HuH-7 (cell line): ENCODE measurements at regions not wholly inside any gene's neighbourhood (a gene's known extent, or its start where the extent isn't known, plus 50 kb on each side); places are given as distances from the start of the nearest gene placed in this dataset.
A peak's percentile ranks its signal among the peaks of the same experiment; 100 is the strongest.

ENCODE experiments used
- DNase-seq: peaks from one replicate; pipeline ENCODE4 v3.0.0; 2011; ENCODE audit warnings: low spot score

DNA sequence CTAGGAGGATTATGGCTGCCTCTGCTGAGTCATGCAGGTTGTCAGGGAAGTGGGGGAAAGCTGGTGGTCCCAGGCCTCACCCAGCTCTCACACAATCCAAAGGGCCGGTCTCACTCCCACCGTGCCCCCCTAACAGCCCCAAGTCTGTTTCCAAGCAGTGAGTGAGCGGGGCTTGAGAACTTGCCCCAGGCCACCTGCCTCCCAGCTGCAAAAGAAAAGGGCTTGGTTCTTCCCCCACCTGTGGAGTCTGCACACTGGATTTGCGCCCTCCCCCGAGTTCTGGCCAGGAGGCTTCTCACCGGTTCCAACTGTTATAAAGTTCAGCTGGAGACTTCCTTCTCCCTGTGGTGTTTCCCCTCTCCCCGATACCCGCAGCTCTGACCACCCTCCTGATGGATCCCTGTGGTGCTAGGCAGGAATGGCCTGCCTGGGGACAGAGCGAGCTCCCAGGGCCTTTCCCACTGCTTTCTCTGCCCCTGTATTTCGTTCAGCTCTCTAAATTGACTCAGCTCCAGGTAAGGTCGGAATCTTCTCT is 222.3 kb downstream of the BARHL2 start:
- no peak for DNase-seq

DNA sequence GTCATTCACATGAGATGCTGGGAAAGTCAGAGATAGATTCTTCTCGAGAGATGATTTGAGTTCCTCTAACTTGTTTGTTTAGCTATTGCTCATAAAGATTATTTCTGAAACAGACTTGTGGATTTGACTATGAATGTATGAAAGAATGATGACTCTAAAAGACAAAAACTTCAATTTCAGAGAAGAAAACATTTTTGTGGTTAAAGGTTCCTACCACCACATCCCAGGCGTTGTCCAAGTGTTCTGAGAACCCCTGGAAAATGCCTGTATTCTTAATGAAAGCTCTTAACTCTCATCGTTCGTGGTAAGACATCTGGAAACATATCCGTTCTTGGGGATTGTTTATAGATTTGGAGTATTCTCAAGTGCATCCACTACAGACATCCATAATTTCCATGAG is 228.7 kb downstream of the BARHL2 start:
- no peak for DNase-seq

- DNase-seq = no peak
Observed at GRCh38 chr1:90486996-90487395, 230.1 kb downstream of the BARHL2 start.

DNA sequence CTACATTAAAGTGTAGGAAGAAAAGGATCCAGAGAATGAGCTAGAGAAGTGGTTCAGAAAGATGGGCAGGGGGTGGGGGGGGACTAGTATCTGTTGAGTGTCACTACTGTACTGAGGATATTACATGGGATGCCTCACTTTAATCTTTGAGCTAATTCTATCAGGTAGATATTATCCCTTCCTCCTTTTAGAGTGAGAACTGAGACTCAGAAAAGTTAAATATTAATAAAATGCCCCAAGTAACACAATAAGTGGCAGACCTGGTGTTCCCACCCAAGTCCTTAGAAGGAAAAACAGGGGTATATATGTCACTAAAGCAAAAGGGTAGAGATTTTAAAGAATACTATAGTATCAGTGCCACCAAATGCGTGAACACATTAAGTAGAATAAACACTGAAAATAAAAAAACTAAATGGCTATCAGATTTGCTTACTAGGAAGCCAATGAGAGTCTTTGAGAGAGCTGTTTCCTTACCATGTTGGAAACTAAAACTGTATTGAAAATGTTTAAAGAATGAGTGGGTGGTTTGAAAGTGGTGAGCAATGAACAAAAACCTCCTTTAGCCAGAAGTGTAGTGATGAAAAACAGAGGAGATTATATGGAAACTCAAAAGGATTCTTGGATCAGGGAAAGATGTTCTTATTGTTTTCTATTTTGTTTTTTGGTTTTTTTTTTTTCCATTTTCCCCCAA is 230.8 kb downstream of the BARHL2 start:
- no peak for DNase-seq

DNA sequence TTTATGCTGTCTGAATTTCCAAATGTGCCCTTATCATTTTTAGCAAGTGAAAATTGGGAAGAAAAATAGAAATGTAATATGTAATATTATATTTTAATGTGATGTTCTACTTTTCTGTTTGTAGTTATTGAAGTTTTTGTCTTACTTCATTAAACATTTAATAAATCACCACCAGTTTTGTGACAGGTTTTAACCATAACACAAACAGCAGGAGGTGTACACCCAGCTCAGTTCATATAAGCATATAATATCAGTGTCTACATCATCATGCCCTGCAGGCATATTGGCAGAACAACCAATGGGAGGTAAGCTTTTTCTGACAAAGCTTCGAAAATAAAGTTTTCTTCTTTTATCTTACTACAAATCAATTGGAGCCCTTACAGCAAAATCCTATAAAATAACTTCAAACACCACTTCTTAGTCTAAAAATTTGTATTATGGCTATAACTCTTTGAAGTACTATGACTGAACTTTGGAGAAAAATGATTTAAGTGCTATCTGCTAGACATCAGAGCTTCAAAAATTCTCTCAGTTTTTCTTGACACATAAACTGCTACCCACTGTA is 236.7 kb downstream of the BARHL2 start:
- DNase-seq = no peak

DNA sequence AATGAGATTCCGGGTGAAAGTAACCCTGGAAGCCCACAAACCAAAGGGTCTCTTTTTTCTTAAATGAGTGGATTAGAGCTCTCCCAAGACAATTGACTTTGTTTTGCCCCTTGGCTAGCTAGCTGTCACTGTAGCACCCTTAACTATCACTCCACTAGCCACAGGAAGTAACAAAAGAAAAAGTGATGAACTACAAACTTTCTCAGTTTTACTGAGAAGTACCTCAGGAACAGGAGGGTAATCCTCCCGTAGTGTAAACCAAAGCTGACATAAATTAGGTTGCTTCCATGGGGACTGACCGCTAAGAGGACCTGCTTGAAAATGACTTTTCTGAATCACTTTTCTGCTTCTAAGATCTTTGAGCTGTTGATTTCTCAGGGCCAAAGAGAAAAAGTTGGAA is 240.1 kb downstream of the BARHL2 start:
- no peak for DNase-seq

DNA sequence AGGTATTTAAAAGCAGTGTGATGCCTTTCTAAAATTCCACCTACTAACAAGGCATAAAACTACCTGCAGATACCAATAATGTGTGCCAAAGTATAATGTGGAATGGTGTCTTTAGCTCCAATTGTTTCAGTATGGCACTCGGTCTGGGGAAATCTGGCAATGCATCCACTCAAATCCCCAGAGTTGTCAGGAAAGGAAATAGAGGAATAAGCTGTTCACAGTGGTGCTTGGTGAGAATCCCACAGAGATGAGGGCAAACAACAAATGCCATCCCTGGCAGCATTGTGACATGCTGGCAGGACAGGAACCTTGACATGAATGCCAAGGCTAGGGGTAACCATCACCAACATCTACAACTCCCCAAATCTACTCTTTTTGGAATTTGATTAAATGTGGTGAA is 240.7 kb downstream of the BARHL2 start:
- no peak for DNase-seq

DNA sequence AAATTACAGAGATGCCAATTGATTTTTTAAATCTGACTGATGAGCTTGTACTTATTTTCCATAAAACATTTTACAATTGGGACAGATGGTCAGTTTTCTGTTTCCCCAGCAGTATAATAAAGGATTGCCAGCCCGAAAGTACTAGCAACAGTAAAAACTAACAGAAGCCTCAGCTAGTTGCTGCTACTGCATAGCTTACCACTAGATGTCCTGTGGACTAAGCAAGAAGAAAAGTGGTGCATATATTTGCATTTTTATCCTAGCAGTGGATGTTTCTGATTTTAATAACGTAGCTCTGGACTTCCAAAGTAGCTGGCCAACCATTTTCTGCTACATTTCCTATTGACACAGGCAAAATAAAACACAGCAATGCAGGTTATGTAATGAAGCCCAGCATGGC is 241.5 kb downstream of the BARHL2 start:
- peak; percentile 0 for DNase-seq

DNA sequence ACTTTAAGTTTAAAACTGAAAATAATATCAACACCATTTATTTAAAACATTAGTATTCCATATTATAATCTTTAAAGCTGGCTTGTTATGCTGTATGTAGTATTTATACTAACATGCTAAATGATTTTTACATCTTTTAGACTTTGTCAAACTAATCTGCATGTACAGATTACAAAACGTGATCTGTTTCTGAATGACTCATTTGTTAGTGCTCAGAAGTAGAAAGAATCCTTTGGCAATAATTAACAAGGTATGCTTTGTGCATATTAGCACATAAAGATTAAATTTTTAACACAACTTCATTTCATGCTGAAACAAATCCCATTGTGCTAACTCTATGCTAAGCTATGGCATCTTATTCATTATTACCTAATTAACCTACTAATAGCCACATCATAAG is 242.4 kb downstream of the BARHL2 start:
- DNase-seq = no peak

DNA sequence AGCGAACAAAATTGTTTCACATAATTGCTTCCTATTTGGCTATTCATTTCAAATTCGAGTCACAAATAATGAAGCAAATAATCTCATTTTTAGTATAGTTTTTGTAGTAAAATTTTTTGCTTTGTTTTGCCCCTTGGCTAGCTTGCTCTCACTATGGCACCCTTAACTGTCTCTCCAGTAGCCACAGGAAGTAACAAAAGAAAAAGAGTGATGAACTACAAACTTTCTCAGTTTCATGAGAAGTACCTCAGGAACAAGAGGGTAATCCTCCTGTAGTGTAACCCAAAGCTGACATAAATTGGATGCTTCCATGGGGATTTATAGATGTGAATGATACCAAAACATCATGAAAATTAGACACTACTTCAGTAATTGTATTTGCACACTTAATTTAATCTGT is 242.9 kb downstream of the BARHL2 start:
- no peak for DNase-seq

GRCh38 chr1:90472775-90473174 is 244.3 kb downstream of the BARHL2 start:
- DNase-seq = no peak

DNA sequence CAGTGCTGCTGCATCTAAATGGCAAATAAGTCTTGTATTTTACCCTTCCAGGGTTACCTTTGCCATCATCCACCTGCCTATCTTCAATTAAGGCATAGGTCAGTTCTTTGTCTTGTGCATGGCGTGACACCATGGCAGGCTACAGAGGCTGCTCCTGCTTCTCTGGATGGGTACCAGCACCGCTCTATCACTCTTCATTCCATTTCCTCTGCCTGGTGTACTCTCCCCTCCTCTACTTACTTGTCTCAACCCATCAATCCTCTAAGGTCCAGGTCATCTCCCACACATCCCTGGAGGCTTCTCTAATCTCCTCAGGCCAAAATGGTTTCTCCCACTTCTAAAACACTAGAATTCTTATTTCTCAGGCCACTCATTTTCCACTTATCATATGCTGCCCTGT is 257.5 kb downstream of the BARHL2 start:
- no peak for DNase-seq

GRCh38 chr1:90457985-90458384 is 259.1 kb downstream of the BARHL2 start:
- DNase-seq = no peak

GRCh38 chr1:90452491-90452890 is 264.6 kb downstream of the BARHL2 start:
- DNase-seq = no peak

GRCh38 chr1:90443354-90443753 is 273.7 kb downstream of the BARHL2 start:
- DNase-seq = no peak

GRCh38 chr1:90435351-90435750 is 281.8 kb downstream of the BARHL2 start:
- DNase-seq = no peak

GRCh38 chr1:90434460-90434859 is 282.6 kb downstream of the BARHL2 start:
- no peak for DNase-seq

DNA sequence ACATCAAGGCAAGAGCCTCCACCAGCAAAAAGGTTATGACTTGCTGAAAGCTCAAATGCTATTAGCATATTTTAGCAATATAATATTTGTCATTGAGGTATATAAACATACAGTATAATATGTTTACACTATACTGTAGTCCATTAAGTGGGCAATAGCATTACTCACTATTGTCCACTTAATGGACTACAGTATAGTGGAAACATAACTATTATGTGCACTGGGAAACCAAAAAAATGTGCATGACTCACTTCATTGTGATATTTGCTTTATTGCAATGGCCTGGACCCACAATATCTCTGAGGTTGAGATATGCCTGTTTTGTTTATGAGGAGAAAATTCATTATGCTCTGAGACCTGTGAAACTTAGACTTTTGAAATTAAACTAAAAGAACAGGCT is 300.0 kb downstream of the BARHL2 start:
- DNase-seq = no peak

- no peak for DNase-seq
Observed at GRCh38 chr1:90414201-90414600, 302.9 kb downstream of the BARHL2 start.

DNA sequence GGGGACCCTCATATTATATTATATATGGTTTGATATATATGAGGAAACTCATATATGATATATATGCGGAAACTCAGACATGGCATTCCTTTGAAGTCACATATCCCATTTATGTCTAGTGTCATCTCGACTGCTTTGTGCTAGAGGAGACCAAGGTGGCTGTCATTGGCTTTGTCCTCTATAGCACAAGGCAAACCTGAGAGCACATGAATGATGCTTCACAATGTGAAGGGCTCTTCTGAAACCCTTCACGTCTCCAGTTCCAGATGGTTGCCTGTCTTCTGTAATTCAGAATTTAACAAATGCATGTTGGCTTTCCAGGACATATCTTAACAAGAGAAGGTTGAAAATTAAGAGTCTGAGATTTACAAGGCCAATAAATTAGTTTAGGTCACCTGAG is 303.6 kb downstream of the BARHL2 start:
- DNase-seq = no peak

DNA sequence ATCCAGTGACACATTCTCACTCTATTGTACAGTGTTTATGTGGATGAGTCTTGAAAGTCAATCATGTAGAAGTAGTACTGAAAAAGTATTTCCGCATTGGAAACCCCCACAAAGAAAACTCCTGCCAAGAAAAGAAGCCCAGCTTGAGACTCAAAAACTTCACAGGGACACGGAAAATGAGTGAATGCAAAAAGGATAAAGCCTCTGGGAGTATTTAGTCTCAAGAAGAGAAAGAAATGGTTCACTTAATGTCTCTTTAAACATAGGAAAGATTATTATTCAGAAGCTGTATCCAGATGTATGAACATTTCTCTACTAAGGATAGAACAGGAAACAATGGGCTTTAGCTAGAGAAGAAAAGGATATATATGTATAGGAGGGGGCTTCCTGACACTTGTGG is 304.5 kb downstream of the BARHL2 start:
- no peak for DNase-seq

DNA sequence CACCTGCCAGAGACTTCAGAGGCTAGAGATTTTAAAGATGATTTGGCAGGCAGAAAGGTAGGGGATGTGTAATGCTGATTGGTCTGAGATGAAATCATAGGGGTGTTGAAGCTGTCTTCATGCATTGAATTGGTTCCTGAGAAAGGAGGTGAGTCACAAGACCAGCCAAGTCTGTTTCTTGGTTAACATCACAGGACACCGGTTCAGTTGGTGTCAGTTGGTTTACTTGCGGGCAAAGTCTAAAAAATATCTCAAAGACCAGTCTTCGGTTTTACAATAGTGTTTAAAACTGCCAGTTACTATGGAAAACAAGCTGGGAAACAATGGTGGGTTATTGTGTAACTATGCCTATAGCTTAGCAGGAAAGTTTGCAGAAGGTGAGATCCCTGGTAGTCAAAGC is 305.9 kb downstream of the BARHL2 start:
- no peak for DNase-seq

DNA sequence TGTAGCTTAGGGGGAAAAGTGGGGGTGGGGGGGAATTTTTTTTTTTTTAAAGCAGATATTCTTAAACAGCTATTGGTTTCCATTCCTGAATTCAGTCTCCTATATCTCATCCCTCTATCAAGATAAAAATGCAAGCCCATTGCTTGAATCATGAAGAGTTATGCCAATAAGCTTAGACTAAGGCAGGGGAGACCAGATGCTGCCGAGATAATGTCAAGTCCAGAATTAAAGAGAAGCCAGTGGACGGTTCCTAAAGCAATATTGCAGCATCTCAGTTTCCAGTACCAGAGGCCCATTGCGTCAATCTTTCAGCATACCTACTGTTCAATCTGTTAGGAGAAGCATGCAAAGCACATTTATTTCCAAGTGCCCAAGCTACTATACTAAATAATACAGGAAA is 309.4 kb downstream of the BARHL2 start:
- no peak for DNase-seq

DNA sequence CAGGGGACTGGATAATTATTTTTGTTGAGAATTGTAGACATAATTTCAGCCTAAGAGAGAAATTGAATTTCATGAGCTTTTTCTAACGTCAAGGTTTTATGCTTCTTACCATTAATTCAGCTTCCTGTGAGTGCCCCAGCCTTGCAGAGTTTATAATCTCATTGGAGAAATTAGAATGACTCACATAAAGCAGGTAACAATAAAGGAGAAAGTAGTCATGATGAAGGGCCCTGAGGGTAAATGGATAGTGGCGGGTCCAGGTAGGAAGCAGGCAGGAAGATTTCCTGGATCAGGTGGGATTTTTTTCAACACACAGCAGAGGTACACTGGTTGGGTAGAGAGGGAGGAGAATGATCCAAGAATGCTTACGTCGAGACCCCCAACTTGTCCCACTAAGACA is 311.4 kb downstream of the BARHL2 start:
- no peak for DNase-seq
